ENCODE measurements at regions not wholly inside any gene's neighbourhood (a gene's known extent, or its start where the extent isn't known, plus 50 kb on each side); places are given as distances from the start of the nearest gene placed in this dataset.

- no peak for TF ChIP-seq PBX2 (CRISPR knock-in tag; IDR thresholded peaks at IDR 0.05)
- 0 out of 2 replicates have a peak, but pooled peaks have one; percentile 27 for TF ChIP-seq MED1 (CRISPR knock-in tag; IDR thresholded peaks at IDR 0.05)
- TF ChIP-seq MTF2 (CRISPR knock-in tag; IDR thresholded peaks at IDR 0.05; ENCODE audit: borderline replicate concordance), result no peak
- TF ChIP-seq ZNF513 (CRISPR knock-in tag; conservative IDR thresholded peaks at IDR 0.05), result no peak
- TF ChIP-seq ZNF788 (CRISPR knock-in tag; IDR thresholded peaks at IDR 0.05; ENCODE audit: borderline replicate concordance), result no peak
- TF ChIP-seq SP4 (CRISPR knock-in tag; IDR thresholded peaks at IDR 0.05), result no peak
- no peak for TF ChIP-seq ZNF782 (CRISPR knock-in tag; IDR thresholded peaks at IDR 0.05; ENCODE audit: borderline replicate concordance)
- TF ChIP-seq JUND (CRISPR knock-in tag; IDR thresholded peaks at IDR 0.05), result 0 out of 2 replicates have a peak, but pooled peaks have one; percentile 69
- no peak for TF ChIP-seq RNF2 (conservative IDR thresholded peaks at IDR 0.05; ENCODE audit: low read depth)
- no peak for TF ChIP-seq MNT (IDR thresholded peaks at IDR 0.05)
- no peak for TF ChIP-seq REPIN1 (CRISPR knock-in tag; IDR thresholded peaks at IDR 0.05; ENCODE audit: borderline replicate concordance, low read depth)
- peak; percentile 36 for TF ChIP-seq ASH2L (IDR thresholded peaks at IDR 0.05; ENCODE audit: insufficient read length, low read depth, low read length)
- no peak for TF ChIP-seq ZNF800 (CRISPR knock-in tag; IDR thresholded peaks at IDR 0.05)
- TF ChIP-seq ZFP37 (CRISPR knock-in tag; IDR thresholded peaks at IDR 0.05; ENCODE audit: borderline replicate concordance), result no peak
- no peak for TF ChIP-seq ZBTB43 (CRISPR knock-in tag; conservative IDR thresholded peaks at IDR 0.05)
- TF ChIP-seq ZNF558 (CRISPR knock-in tag; IDR thresholded peaks at IDR 0.05; ENCODE audit: borderline replicate concordance), result no peak
- no peak for TF ChIP-seq CCDC6 (CRISPR knock-in tag; IDR thresholded peaks at IDR 0.05)
- no peak for TF ChIP-seq NCOA5 (CRISPR knock-in tag; IDR thresholded peaks at IDR 0.05)
- TF ChIP-seq SNRNP70 (IDR thresholded peaks at IDR 0.05; ENCODE audit: low read depth, low read length), result no peak
- TF ChIP-seq PHF8 (CRISPR knock-in tag; IDR thresholded peaks at IDR 0.05), result no peak
- TF ChIP-seq ZNF281 (CRISPR knock-in tag; IDR thresholded peaks at IDR 0.05; ENCODE audit: borderline replicate concordance), result no peak
Observed at GRCh38 chr2:39546937-39547336, 109.9 kb upstream of the MAP4K3 start (continued).
